ENCODE measurements at regions not wholly inside any gene's neighbourhood (a gene's known extent, or its start where the extent isn't known, plus 50 kb on each side); places are given as distances from the start of the nearest gene placed in this dataset.

DNA sequence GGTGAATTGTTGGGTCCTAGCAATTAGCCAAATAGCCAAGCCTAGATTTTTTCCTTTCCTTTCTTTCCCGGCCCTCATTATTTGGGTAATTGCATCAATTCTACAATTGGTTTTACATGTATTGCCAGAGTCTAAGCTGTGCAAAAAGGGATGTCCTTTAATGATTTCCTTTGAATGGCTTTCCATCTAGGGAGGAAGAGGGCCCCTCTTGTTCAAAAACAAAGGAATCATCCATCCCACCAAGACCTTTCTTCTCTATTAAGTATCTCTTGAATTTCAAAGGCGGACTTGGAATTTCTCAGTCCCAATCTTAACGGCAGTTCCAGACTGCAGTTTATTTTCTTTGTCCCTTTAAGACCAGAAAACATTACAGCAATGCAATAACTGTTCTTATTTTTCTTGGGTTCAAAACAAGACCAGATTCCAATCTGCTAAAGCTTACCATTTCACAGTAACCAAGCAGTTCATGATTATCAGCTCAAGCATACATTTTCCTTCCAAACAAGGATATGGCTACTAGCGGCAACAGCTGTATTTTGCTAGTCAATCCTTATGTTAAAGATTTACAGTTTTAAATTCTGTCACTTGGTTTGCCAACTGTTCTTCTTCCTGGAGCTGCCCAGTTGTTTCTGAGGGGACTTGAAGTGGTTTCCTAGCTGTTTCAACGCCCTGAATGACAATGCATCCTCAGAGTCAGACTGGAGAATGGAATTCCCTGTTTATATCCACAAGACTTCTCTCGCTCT is 91.4 kb upstream of the LRIG1 start:
- peak overlapping the region; percentile 96 for H3K27ac ChIP-seq (ENCODE audit: low read depth, low read length, severe bottlenecking)
- no peaks in the 10 kb centered on the region for H3K9me3 ChIP-seq (ENCODE audit: control insufficient read depth, low read length)
- H3K4me1 ChIP-seq (ENCODE audit: control insufficient read depth, insufficient read depth, low read length, poor library complexity, severe bottlenecking), result peaks cover 22% of the 10 kb centered on the region
- WGBS, 2 experiments (ENCODE audit: insufficient coverage in 2 of 2), result 49 to 65% methylated on average over 2 to 4 of the region's 6 CpGs
- no peak overlapping the region for H3K4me3 ChIP-seq (ENCODE audit: extremely low read depth, insufficient read depth, low read length, poor library complexity, severe bottlenecking)
- H3K36me3 ChIP-seq (ENCODE audit: control insufficient read depth, insufficient read depth, low read length), result no peaks in the 10 kb centered on the region

DNA sequence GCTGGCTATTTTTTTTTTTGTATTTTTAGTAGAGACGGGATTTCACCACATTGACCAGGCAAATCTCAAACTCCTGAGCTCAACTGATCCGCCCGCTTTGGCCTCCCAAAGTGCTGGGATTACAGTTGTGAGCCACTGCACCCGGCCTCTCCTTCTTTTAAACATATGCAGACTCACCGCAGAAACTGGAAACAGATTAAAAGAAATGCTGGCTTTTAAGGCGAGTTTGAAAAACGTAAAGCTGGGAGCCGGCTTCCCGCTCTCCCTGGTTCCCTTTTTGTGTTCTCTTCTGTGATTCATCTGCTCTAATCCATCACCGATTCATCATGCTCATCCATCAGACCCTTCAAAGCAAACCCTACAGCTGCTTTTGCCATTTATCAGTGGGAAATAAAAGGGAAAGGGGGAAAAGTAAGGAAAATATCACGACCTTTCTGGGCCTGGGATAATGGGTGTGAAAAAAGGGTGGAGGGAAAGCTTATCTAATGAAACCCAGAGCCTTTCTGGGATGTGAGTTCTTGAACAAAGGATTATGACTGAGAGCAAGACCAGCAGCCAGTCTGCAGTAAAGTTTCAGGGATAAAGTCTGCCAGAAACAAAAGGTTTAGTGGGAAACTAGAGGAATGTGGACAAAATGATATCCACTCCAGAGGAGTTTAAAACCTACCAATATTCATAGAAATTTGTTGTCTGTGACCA is 92.3 kb upstream of the LRIG1 start:
- 26 to 29% methylated on average over 5 to 8 of the region's 11 CpGs for WGBS, 2 experiments (ENCODE audit: insufficient coverage in 2 of 2)
- peak overlapping the region; percentile 96 for H3K27ac ChIP-seq (ENCODE audit: low read depth, low read length, severe bottlenecking)
- H3K4me3 ChIP-seq (ENCODE audit: extremely low read depth, insufficient read depth, low read length, poor library complexity, severe bottlenecking), result no peak overlapping the region
- no peaks in the 10 kb centered on the region for H3K9me3 ChIP-seq (ENCODE audit: control insufficient read depth, low read length)
- H3K4me1 ChIP-seq (ENCODE audit: control insufficient read depth, insufficient read depth, low read length, poor library complexity, severe bottlenecking), result peaks cover 22% of the 10 kb centered on the region
- H3K36me3 ChIP-seq (ENCODE audit: control insufficient read depth, insufficient read depth, low read length), result no peaks in the 10 kb centered on the region

DNA sequence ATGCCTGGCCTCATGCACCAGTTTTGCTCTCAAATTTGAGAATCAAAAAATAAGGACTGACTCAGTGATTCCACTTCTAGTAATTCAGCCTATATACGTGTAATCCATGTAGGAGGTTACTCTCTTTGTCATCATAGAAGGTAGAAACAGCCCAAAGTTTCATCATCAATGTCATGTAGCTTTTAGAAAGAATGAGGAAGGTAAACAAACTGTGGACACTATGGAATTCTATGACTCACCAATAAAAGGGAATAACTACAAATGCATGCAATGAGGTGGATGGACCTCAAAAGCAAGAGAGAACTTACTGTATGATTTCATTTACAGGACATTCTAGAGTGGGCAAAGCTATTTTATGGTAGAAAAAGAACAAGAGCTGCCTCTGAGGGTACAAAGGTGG is 93.2 kb upstream of the LRIG1 start:
- H3K9me3 ChIP-seq (ENCODE audit: control insufficient read depth, low read length), result no peaks in the 10 kb centered on the region
- H3K27ac ChIP-seq (ENCODE audit: low read depth, low read length, severe bottlenecking), result no peak overlapping the region
- no CpG with 5 or more reads among the region's 1 CpG for WGBS, 2 experiments (ENCODE audit: insufficient coverage in 2 of 2)
- peaks cover 22% of the 10 kb centered on the region for H3K4me1 ChIP-seq (ENCODE audit: control insufficient read depth, insufficient read depth, low read length, poor library complexity, severe bottlenecking)
- H3K36me3 ChIP-seq (ENCODE audit: control insufficient read depth, insufficient read depth, low read length), result no peaks in the 10 kb centered on the region
- H3K4me3 ChIP-seq (ENCODE audit: extremely low read depth, insufficient read depth, low read length, poor library complexity, severe bottlenecking), result no peak overlapping the region

DNA sequence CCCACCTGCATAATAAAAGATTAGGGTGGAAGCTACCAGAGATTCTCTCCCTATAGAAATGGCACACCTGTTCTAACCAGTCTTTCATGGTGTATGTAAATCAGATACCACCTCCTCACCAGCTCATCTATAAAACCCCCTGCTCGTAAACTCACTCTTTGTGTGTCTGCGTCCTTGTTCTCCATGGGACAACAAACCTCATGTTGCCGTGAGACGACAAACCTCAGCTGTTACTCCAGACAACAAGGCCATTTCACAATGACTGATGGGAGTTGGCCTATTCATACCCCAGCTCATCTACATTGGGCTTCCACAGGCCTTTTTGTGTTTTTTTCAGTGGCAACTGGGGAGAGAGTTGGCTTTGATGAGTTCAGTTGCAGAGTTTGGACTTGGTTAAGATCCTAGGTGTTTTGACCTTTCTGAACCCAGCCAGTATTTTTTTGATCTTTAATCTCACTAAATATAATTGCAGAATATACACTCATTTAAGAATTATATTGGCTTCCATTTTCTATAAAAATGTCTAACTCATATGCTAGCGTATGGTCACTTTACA is 96.6 kb upstream of the LRIG1 start:
- Histone ChIP-seq H3K36me3 (ENCODE audit: control insufficient read depth, insufficient read depth, low read length) (no peaks in the 10 kb centered on the region), H3K9me3 (ENCODE audit: control insufficient read depth, low read length) (no peaks in the 10 kb centered on the region), H3K27ac (ENCODE audit: low read depth, low read length, severe bottlenecking) (no peak overlapping the region), H3K4me1 (ENCODE audit: control insufficient read depth, insufficient read depth, low read length, poor library complexity, severe bottlenecking) (peaks cover 15% of the 10 kb centered on the region), H3K4me3 (ENCODE audit: extremely low read depth, insufficient read depth, low read length, poor library complexity, severe bottlenecking) (no peak overlapping the region)
- WGBS, 2 experiments (ENCODE audit: insufficient coverage in 2 of 2), result 71 to 85% methylated on average over 4 of the region's 5 CpGs

DNA sequence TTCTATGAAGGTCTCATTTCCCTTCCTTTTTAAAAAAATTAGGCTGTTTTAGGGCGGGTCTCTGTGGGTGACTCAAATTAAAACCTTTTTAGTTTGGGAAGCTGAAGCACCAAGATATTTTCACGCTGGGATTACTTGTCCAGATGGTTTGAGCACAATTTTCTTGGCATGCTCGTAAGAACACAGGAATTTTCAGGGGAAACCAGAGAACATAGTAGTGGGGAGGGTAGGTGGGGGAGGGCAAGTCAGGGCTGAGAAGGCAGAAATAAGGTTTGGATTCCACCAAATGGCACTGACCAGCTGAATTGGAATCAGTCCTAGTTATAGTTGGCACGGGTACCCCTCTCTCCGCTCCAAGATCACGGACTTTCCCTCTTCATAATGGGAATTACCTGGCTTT is 97.3 kb upstream of the LRIG1 start:
- Histone ChIP-seq H3K4me1 (ENCODE audit: control insufficient read depth, insufficient read depth, low read length, poor library complexity, severe bottlenecking) (peaks cover 9% of the 10 kb centered on the region), H3K36me3 (ENCODE audit: control insufficient read depth, insufficient read depth, low read length) (no peaks in the 10 kb centered on the region), H3K4me3 (ENCODE audit: extremely low read depth, insufficient read depth, low read length, poor library complexity, severe bottlenecking) (no peak overlapping the region), H3K27ac (ENCODE audit: low read depth, low read length, severe bottlenecking) (peak overlapping the region; percentile 23), H3K9me3 (ENCODE audit: control insufficient read depth, low read length) (no peaks in the 10 kb centered on the region)
- WGBS, 2 experiments (ENCODE audit: insufficient coverage in 2 of 2), result 79 to 98% methylated on average over 3 to 4 of the region's 6 CpGs

DNA sequence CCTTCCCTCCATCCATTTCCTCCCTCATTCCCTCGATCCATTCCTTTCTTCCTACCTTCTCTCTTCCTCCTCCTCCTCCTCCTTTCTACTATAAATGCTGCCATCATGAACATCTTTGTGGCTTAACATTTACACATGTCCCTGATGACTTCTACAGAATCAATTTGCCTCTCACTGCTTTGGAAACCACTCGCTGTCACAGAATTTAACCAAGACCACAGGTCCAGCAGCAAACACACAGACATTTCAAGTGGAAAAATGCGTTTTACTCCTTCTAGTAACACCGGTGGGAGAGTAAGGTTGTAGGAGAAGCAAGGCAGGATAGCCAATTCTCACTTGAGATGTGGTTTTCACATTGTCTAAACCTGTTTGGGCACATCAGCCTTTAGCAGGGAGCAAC is 101.4 kb upstream of the LRIG1 start:
- Histone ChIP-seq H3K4me1 (ENCODE audit: control insufficient read depth, insufficient read depth, low read length, poor library complexity, severe bottlenecking) (no peaks in the 10 kb centered on the region), H3K9me3 (ENCODE audit: control insufficient read depth, low read length) (no peaks in the 10 kb centered on the region), H3K36me3 (ENCODE audit: control insufficient read depth, insufficient read depth, low read length) (no peaks in the 10 kb centered on the region), H3K27ac (ENCODE audit: low read depth, low read length, severe bottlenecking) (no peak overlapping the region), H3K4me3 (ENCODE audit: extremely low read depth, insufficient read depth, low read length, poor library complexity, severe bottlenecking) (no peak overlapping the region)
- 84 to 92% methylated on average over 3 of the region's 4 CpGs for WGBS, 2 experiments (ENCODE audit: insufficient coverage in 2 of 2)

DNA sequence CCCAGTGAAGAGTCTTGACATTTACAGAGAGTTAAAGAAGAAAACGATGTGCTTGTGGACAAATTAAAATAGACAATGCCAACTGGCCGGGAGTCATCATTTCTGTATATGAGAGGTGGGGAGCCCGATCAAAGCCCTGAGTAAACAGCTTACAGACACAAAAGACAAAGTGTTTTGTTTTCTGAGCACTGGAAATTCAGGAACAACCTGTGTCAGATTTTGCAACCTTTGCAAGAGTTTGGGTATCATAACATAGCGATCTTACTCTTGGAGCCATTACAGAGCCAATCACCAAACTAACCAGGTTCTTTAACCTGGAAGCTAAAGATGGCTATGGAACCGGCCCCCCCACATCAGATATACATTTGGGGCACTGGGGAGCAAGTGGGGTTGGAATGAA is 101.9 kb upstream of the LRIG1 start:
- no peaks in the 10 kb centered on the region for H3K4me1 ChIP-seq (ENCODE audit: control insufficient read depth, insufficient read depth, low read length, poor library complexity, severe bottlenecking)
- H3K27ac ChIP-seq (ENCODE audit: low read depth, low read length, severe bottlenecking), result no peak overlapping the region
- H3K9me3 ChIP-seq (ENCODE audit: control insufficient read depth, low read length), result no peaks in the 10 kb centered on the region
- no peak overlapping the region for H3K4me3 ChIP-seq (ENCODE audit: extremely low read depth, insufficient read depth, low read length, poor library complexity, severe bottlenecking)
- 95 to 100% methylated on average over 3 to 4 of the region's 5 CpGs for WGBS, 2 experiments (ENCODE audit: insufficient coverage in 2 of 2)
- H3K36me3 ChIP-seq (ENCODE audit: control insufficient read depth, insufficient read depth, low read length), result no peaks in the 10 kb centered on the region

DNA sequence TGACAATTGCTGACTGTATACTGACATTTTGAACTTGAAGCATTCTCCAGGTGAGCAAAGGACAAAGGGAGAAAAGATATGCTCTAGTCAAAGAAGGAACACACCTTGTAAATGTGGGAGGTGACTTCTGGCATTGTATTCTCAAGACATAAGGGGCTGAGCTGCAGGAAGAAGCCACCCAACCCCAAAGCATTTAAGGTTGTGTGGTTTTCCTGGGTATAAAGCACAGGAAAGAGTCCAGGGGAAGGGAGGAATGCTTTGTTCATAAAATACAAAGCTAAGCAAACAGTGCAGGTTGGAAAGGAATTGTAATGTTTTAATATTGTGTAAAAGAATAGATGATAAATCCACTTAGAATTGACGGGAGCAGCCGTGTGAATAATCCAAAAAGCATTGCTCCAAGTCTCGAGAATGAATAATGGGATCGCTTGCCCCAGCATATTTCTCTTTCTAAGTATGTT is 102.4 kb upstream of the LRIG1 start:
- H3K27ac ChIP-seq (ENCODE audit: low read depth, low read length, severe bottlenecking), result no peak overlapping the region
- no peaks in the 10 kb centered on the region for H3K36me3 ChIP-seq (ENCODE audit: control insufficient read depth, insufficient read depth, low read length)
- H3K4me3 ChIP-seq (ENCODE audit: extremely low read depth, insufficient read depth, low read length, poor library complexity, severe bottlenecking), result no peak overlapping the region
- no peaks in the 10 kb centered on the region for H3K4me1 ChIP-seq (ENCODE audit: control insufficient read depth, insufficient read depth, low read length, poor library complexity, severe bottlenecking)
- 92 to 93% methylated on average over 2 of the region's 4 CpGs for WGBS, 2 experiments (ENCODE audit: insufficient coverage in 2 of 2)
- H3K9me3 ChIP-seq (ENCODE audit: control insufficient read depth, low read length), result no peaks in the 10 kb centered on the region

DNA sequence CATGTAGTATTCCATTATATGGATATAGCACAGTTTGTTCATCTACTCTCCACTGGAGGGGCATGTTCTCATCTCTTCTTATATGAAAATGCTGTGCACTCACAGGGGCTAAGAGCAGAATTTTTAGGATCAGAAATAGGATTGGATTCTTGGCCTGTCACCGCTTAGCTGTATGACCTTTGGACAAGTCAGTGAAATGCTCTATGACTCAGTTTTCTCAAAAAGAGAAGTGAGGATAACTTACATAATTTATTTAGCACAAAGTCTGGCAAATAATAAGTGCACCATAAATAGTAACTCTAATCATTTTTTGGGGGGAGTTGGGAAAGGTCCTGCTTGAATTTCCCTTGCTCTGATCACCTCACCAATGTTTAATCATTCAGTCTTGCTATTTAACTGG is 103.7 kb upstream of the LRIG1 start:
- H3K36me3 ChIP-seq (ENCODE audit: control insufficient read depth, insufficient read depth, low read length), result no peaks in the 10 kb centered on the region
- no peak overlapping the region for H3K4me3 ChIP-seq (ENCODE audit: extremely low read depth, insufficient read depth, low read length, poor library complexity, severe bottlenecking)
- no peaks in the 10 kb centered on the region for H3K9me3 ChIP-seq (ENCODE audit: control insufficient read depth, low read length)
- no peak overlapping the region for H3K27ac ChIP-seq (ENCODE audit: low read depth, low read length, severe bottlenecking)
- WGBS, 2 experiments (ENCODE audit: insufficient coverage in 2 of 2), result no CpG with 5 or more reads among the region's 1 CpG
- no peaks in the 10 kb centered on the region for H3K4me1 ChIP-seq (ENCODE audit: control insufficient read depth, insufficient read depth, low read length, poor library complexity, severe bottlenecking)

DNA sequence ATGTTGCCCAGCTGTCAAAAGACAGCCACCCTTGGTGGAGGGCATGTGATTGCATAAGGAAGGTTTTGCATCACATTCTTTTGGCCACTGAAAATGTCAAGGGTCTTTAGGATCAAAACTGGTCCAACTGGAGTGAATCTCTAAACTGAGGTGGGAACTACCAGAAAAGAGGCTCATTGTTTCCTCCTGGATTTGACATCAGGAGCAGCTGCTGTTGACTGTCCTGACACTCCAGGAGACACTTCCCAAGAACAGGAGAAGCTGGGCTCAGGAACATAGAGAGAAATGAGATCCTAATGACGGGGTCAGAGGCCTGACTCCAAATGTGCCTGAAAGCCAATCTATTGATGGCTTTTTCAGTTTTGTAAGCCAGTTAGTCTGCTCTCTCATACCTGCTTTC is 105.3 kb upstream of the LRIG1 start:
- no peak overlapping the region for H3K4me3 ChIP-seq (ENCODE audit: extremely low read depth, insufficient read depth, low read length, poor library complexity, severe bottlenecking)
- no peaks in the 10 kb centered on the region for H3K36me3 ChIP-seq (ENCODE audit: control insufficient read depth, insufficient read depth, low read length)
- no peak overlapping the region for H3K27ac ChIP-seq (ENCODE audit: low read depth, low read length, severe bottlenecking)
- no peaks in the 10 kb centered on the region for H3K4me1 ChIP-seq (ENCODE audit: control insufficient read depth, insufficient read depth, low read length, poor library complexity, severe bottlenecking)
- no peaks in the 10 kb centered on the region for H3K9me3 ChIP-seq (ENCODE audit: control insufficient read depth, low read length)
- 80 to 100% methylated on average over 1 of the region's 1 CpG for WGBS, 2 experiments (ENCODE audit: insufficient coverage in 2 of 2)

DNA sequence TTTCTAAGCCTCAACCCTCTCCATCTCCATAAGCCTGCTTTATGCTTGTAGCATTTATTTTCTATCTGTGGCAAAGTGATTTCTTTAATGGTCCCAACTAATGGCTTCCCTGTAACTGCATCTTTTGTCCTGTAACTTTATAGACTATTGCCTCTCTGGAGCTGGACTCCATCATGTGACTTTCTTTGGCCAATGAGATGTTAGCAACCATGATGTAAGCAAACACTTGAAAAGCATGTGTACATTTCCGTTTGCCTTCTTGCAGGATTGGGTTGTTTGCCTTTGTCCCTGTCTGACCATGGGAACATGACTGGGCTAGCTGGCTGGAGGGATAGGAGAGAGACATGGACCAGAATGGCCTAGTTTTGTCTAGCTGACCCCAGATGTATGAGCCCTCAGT is 106.0 kb upstream of the LRIG1 start:
- H3K27ac ChIP-seq (ENCODE audit: low read depth, low read length, severe bottlenecking), result no peak overlapping the region

More for the DNA sequence above, 106.0 kb upstream of the LRIG1 start:
- Histone ChIP-seq H3K36me3 (ENCODE audit: control insufficient read depth, insufficient read depth, low read length) (no peaks in the 10 kb centered on the region), H3K4me3 (ENCODE audit: extremely low read depth, insufficient read depth, low read length, poor library complexity, severe bottlenecking) (no peak overlapping the region), H3K4me1 (ENCODE audit: control insufficient read depth, insufficient read depth, low read length, poor library complexity, severe bottlenecking) (no peaks in the 10 kb centered on the region), H3K9me3 (ENCODE audit: control insufficient read depth, low read length) (no peaks in the 10 kb centered on the region)
- WGBS, 2 experiments (ENCODE audit: insufficient coverage in 2 of 2), result 75 to 100% methylated on average over 1 of the region's 1 CpG

Data from mesodermal cell (in vitro differentiated cells).